Stomach smooth muscle (tissue), 2 donors: ENCODE measurements at regions not wholly inside any gene's neighbourhood (a gene's known extent, or its start where the extent isn't known, plus 50 kb on each side); places are given as distances from the start of the nearest gene placed in this dataset.
"Not testable (repeated sequence)": the region's sequence is repeated elsewhere in the genome, so short reads cannot be mapped to it uniquely, and the experiment has no call there.

Experiments used
- H3K27ac ChIP-seq: one replicate; pipeline ENCODE4 v1.7.0; 2013; ENCODE audit warnings: mild to moderate bottlenecking, low read length, inconsistent platforms
- H3K27me3 ChIP-seq, 2 donors: one replicate each; pipeline ENCODE4 v1.7.0; 2013; ENCODE audit warnings: low read length in 2 of 2; ENCODE audit not compliant: insufficient read depth in 2 of 2, control insufficient read depth in 1 of 2
- H3K36me3 ChIP-seq, 2 donors: one replicate each; pipeline ENCODE4 v1.7.0; 2013; ENCODE audit warnings: low read length in 2 of 2; ENCODE audit not compliant: control insufficient read depth in 2 of 2, insufficient read depth in 2 of 2
- H3K4me1 ChIP-seq: one replicate; pipeline ENCODE4 v1.7.0; 2013; ENCODE audit warnings: low read length; ENCODE audit not compliant: control insufficient read depth, insufficient read depth
- H3K4me3 ChIP-seq, 2 donors: one replicate each; pipeline ENCODE4 v1.7.0; 2013; ENCODE audit warnings: low read length in 2 of 2
- H3K9ac ChIP-seq, 2 donors: one replicate each; pipeline ENCODE4 v1.7.0; 2013; ENCODE audit warnings: low read length in 2 of 2, mild to moderate bottlenecking in 1 of 2
- H3K9me3 ChIP-seq, 2 donors: one replicate each; pipeline ENCODE4 v1.7.0; 2013; ENCODE audit warnings: low read length in 2 of 2; ENCODE audit not compliant: control insufficient read depth in 2 of 2
- donor health status: healthy.
- donor health status: Pancreatic carcinoma.

DNA sequence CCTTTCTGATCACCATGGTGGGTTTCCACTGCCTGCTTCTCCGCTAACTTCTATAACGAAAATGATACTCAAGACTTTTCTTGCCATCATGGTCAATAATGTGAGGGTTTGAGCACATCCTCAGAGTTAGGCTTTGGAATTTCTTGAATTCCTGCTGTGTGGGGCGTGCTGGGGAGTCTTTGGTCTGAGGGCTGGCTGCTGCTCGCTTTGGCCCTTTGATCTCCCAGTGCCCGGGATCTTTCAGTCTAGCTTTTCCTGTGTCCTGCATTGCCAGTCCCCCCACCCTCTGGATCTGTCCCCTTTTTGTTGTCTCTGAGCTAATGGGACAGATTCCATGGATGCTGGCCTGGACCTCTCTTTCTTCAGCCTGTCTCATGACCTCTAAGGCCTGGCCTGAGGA lies 182.6 kb downstream of the NPIPA7 start:
- H3K9me3 ChIP-seq, H3K4me1 ChIP-seq, H3K36me3 ChIP-seq, H3K4me3 ChIP-seq, H3K9ac ChIP-seq, H3K27ac ChIP-seq, H3K27me3 ChIP-seq: not testable (repeated sequence)

- H3K27me3 ChIP-seq, H3K4me1 ChIP-seq, H3K9ac ChIP-seq, H3K27ac ChIP-seq, H3K4me3 ChIP-seq, H3K36me3 ChIP-seq, H3K9me3 ChIP-seq: not testable (repeated sequence)
Observed at GRCh38 chr16:16563962-16564361, 185.0 kb downstream of the NPIPA7 start.

GRCh38 chr16:16565326-16565725 lies 186.4 kb downstream of the NPIPA7 start:
- H3K9ac ChIP-seq, H3K36me3 ChIP-seq, H3K4me1 ChIP-seq, H3K27ac ChIP-seq, H3K4me3 ChIP-seq, H3K27me3 ChIP-seq, H3K9me3 ChIP-seq: not testable (repeated sequence)

GRCh38 chr16:16570055-16570454 lies 191.1 kb downstream of the NPIPA7 start:
- H3K9me3 ChIP-seq, H3K27me3 ChIP-seq, H3K27ac ChIP-seq, H3K9ac ChIP-seq, H3K4me1 ChIP-seq, H3K4me3 ChIP-seq, H3K36me3 ChIP-seq: not testable (repeated sequence)

- H3K9ac ChIP-seq, H3K27me3 ChIP-seq, H3K9me3 ChIP-seq, H3K36me3 ChIP-seq, H3K4me3 ChIP-seq, H3K4me1 ChIP-seq, H3K27ac ChIP-seq: not testable (repeated sequence)
Observed at GRCh38 chr16:16570874-16571273, 191.9 kb downstream of the NPIPA7 start.

GRCh38 chr16:16572130-16572774 lies 193.3 kb downstream of the NPIPA7 start:
- H3K4me3 ChIP-seq, H3K27me3 ChIP-seq, H3K36me3 ChIP-seq, H3K9me3 ChIP-seq, H3K4me1 ChIP-seq, H3K27ac ChIP-seq, H3K9ac ChIP-seq: not testable (repeated sequence)

- H3K27ac ChIP-seq, H3K36me3 ChIP-seq, H3K4me1 ChIP-seq, H3K9me3 ChIP-seq, H3K9ac ChIP-seq, H3K4me3 ChIP-seq, H3K27me3 ChIP-seq: not testable (repeated sequence)
Observed at GRCh38 chr16:16577062-16577461, 198.1 kb downstream of the NPIPA7 start.

DNA sequence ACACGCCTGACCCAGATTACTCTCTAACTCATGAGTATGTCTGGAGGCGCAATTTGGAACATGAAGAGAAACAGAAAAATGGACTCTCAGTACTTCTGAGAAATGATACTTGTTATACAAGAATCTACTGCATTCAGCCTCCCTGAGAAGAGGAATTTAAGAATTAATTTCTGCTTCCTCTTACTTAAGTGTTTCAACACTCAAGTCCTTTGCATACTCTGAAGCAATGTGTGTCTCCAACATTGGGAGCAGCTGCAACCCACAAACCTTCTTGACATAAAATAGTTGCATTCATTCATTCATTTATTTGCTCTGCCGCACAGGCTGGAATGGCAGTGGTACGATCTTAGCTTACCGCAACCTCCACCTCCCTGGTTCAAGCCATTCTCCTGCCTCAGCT lies 199.8 kb downstream of the NPIPA7 start:
- H3K36me3 ChIP-seq: no peaks in the 10 kb centered on the region
- no peak overlapping the region for H3K9ac ChIP-seq

DNA sequence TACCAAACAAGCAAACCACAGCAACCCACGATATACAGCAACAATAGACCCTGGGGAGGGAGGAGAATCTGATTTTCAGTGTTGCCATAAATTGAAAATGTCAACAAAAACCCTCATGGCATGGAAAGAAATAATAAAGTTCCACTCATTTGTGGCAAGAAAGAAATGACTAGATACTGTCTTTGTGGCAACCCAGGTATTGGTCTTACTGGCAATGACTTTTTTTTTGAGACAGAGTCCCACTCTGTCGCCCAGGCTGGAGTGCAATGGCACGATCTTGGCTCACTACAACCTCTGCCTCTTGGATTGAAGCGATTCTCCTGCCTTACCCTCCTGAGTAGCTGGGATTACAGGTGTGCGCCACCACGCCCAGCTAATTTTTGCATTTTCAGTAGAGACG lies 204.0 kb downstream of the NPIPA7 start:
- not testable (repeated sequence) for H3K4me3 ChIP-seq, H3K4me1 ChIP-seq, H3K27ac ChIP-seq, H3K9ac ChIP-seq, H3K36me3 ChIP-seq, H3K27me3 ChIP-seq, H3K9me3 ChIP-seq

More for the DNA sequence above, 199.8 kb downstream of the NPIPA7 start:
- Histone ChIP-seq H3K4me3 (no peak overlapping the region), H3K27ac (no peak overlapping the region), H3K27me3 (no peaks in the 10 kb centered on the region), H3K4me1 (no peaks in the 10 kb centered on the region), H3K9me3 (no peaks in the 10 kb centered on the region)

DNA sequence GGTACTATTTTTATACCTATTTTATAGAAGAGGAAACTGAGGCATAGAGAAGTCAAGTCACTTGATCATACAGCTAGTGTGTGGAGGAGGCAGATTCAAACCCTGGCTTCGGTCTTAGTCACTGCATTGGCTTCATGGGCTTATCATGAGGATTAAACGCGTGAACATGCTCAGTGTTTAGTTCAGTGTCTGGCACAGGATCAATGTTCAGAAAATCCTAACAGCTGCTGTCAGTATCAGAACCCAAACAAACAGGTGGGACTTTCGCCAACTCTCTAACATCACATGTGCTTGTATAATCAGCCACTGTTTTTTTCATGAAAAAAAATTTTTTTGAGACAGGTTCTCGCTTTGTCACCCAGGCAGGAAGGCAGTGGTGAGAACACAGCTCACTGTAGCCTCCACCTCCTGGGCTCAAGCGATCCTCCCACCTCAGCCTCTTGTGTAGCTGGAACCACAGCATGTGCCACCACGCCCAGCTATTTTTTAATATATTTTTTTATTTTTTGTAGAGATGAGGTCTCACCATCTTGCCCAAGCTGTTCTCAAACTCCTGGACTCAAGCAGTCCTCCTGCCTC lies 207.2 kb downstream of the NPIPA7 start:
- H3K36me3 ChIP-seq, H3K4me3 ChIP-seq, H3K9ac ChIP-seq, H3K4me1 ChIP-seq, H3K27ac ChIP-seq, H3K9me3 ChIP-seq, H3K27me3 ChIP-seq: not testable (repeated sequence)

DNA sequence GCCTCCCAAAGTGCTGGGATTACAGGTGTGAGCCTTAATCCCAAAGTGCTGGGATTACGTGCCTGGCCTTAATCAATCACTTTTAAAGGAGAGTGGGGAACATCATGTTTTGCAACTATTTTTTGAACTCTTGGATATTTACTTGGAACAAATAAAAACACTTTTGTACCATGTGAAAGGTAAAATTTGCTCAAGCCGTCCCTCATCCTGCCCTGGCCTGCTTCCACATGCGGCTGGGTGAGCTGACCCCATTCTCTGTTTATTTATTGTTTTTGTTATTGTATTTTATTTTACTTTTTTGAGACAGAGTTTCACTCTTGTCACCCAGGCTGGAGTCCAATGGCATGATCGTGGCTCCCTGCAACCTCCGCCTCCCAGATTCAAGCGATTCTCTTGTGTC lies 208.0 kb downstream of the NPIPA7 start:
- H3K27me3 ChIP-seq, H3K9me3 ChIP-seq, H3K4me1 ChIP-seq, H3K27ac ChIP-seq, H3K9ac ChIP-seq, H3K4me3 ChIP-seq, H3K36me3 ChIP-seq: not testable (repeated sequence)
